IPS-15b (cell line): ENCODE measurements at regions not wholly inside any gene's neighbourhood (a gene's known extent, or its start where the extent isn't known, plus 50 kb on each side); places are given as distances from the start of the nearest gene placed in this dataset.

Experiments used
- H3K27me3 ChIP-seq: one replicate; pipeline ENCODE4 v1.6.1; 2013; ENCODE audit warnings: low read length; ENCODE audit not compliant: control insufficient read depth, insufficient read depth
- H3K36me3 ChIP-seq: one replicate; pipeline ENCODE4 v1.6.1; 2013; ENCODE audit warnings: low read length; ENCODE audit not compliant: control insufficient read depth, insufficient read depth
- H3K4me1 ChIP-seq: one replicate; pipeline ENCODE4 v1.6.1; 2013; ENCODE audit warnings: mild to moderate bottlenecking, low read length; ENCODE audit not compliant: control insufficient read depth, insufficient read depth
- H3K4me3 ChIP-seq: one replicate; pipeline ENCODE4 v1.5.1; 2013; ENCODE audit warnings: low read depth, low read length
- H3K9ac ChIP-seq: one replicate; pipeline ENCODE4 v1.6.1; 2013; ENCODE audit warnings: low read depth, mild to moderate bottlenecking, low read length
- H3K9me3 ChIP-seq: one replicate; pipeline ENCODE4 v1.6.1; 2013; ENCODE audit warnings: mild to moderate bottlenecking, low read length; ENCODE audit not compliant: control insufficient read depth, insufficient read depth

GRCh38 chr4:147334478-147334877 is 146.4 kb upstream of the EDNRA start:
- Histone ChIP-seq H3K4me3 (no peak overlapping the region), H3K9me3 (no peaks in the 10 kb centered on the region), H3K27me3 (no peaks in the 10 kb centered on the region), H3K36me3 (no peaks in the 10 kb centered on the region), H3K4me1 (no peaks in the 10 kb centered on the region), H3K9ac (no peak overlapping the region)

GRCh38 chr4:147335183-147335582 is 145.7 kb upstream of the EDNRA start:
- Histone ChIP-seq H3K9ac (no peak overlapping the region), H3K36me3 (no peaks in the 10 kb centered on the region), H3K9me3 (no peaks in the 10 kb centered on the region), H3K27me3 (no peaks in the 10 kb centered on the region), H3K4me3 (no peak overlapping the region), H3K4me1 (no peaks in the 10 kb centered on the region)

- H3K36me3 ChIP-seq, result no peaks in the 10 kb centered on the region
- H3K9me3 ChIP-seq, result no peaks in the 10 kb centered on the region
- H3K9ac ChIP-seq, result no peak overlapping the region
- H3K4me3 ChIP-seq, result no peak overlapping the region
- H3K27me3 ChIP-seq, result no peaks in the 10 kb centered on the region
- H3K4me1 ChIP-seq, result no peaks in the 10 kb centered on the region
Observed at GRCh38 chr4:147336252-147336651, 144.6 kb upstream of the EDNRA start.

- Histone ChIP-seq H3K36me3 (no peaks in the 10 kb centered on the region), H3K4me1 (no peaks in the 10 kb centered on the region), H3K27me3 (no peaks in the 10 kb centered on the region), H3K9me3 (no peaks in the 10 kb centered on the region), H3K4me3 (no peak overlapping the region), H3K9ac (no peak overlapping the region)
Observed at GRCh38 chr4:147339100-147339499, 141.8 kb upstream of the EDNRA start.

- Histone ChIP-seq H3K4me1 (no peaks in the 10 kb centered on the region), H3K9ac (no peak overlapping the region), H3K36me3 (no peaks in the 10 kb centered on the region), H3K9me3 (no peaks in the 10 kb centered on the region), H3K27me3 (no peaks in the 10 kb centered on the region), H3K4me3 (no peak overlapping the region)
Observed at GRCh38 chr4:147340111-147340510, 140.8 kb upstream of the EDNRA start.

GRCh38 chr4:147340591-147341120 is 140.2 kb upstream of the EDNRA start:
- Histone ChIP-seq H3K4me1 (no peaks in the 10 kb centered on the region), H3K9me3 (no peaks in the 10 kb centered on the region), H3K9ac (no peak overlapping the region), H3K27me3 (no peaks in the 10 kb centered on the region), H3K4me3 (no peak overlapping the region), H3K36me3 (no peaks in the 10 kb centered on the region)

GRCh38 chr4:147343692-147344091 is 137.2 kb upstream of the EDNRA start:
- Histone ChIP-seq H3K36me3 (no peaks in the 10 kb centered on the region), H3K9ac (no peak overlapping the region), H3K9me3 (no peaks in the 10 kb centered on the region)

GRCh38 chr4:147345662-147346061 is 135.2 kb upstream of the EDNRA start:
- H3K4me3 ChIP-seq, result no peak overlapping the region
- no peak overlapping the region for H3K9ac ChIP-seq
- no peaks in the 10 kb centered on the region for H3K4me1 ChIP-seq
- H3K36me3 ChIP-seq, result no peaks in the 10 kb centered on the region
- no peaks in the 10 kb centered on the region for H3K27me3 ChIP-seq
- H3K9me3 ChIP-seq, result no peaks in the 10 kb centered on the region

More at GRCh38 chr4:147343692-147344091, 137.2 kb upstream of the EDNRA start:
- no peaks in the 10 kb centered on the region for H3K27me3 ChIP-seq
- H3K4me3 ChIP-seq, result no peak overlapping the region
- no peaks in the 10 kb centered on the region for H3K4me1 ChIP-seq

GRCh38 chr4:147347217-147347616 is 133.7 kb upstream of the EDNRA start:
- H3K36me3 ChIP-seq, result no peaks in the 10 kb centered on the region

GRCh38 chr4:147349193-147349592 is 131.7 kb upstream of the EDNRA start:
- Histone ChIP-seq H3K4me1 (no peaks in the 10 kb centered on the region), H3K9me3 (no peaks in the 10 kb centered on the region), H3K9ac (no peak overlapping the region), H3K4me3 (no peak overlapping the region), H3K36me3 (no peaks in the 10 kb centered on the region), H3K27me3 (no peaks in the 10 kb centered on the region)

More at GRCh38 chr4:147347217-147347616, 133.7 kb upstream of the EDNRA start:
- H3K9me3 ChIP-seq, result no peaks in the 10 kb centered on the region
- H3K4me1 ChIP-seq, result no peaks in the 10 kb centered on the region
- no peaks in the 10 kb centered on the region for H3K27me3 ChIP-seq
- no peak overlapping the region for H3K4me3 ChIP-seq
- H3K9ac ChIP-seq, result no peak overlapping the region

- H3K9ac ChIP-seq, result no peak overlapping the region
- no peaks in the 10 kb centered on the region for H3K9me3 ChIP-seq
- no peak overlapping the region for H3K4me3 ChIP-seq
- H3K36me3 ChIP-seq, result no peaks in the 10 kb centered on the region
- H3K27me3 ChIP-seq, result no peaks in the 10 kb centered on the region
- no peaks in the 10 kb centered on the region for H3K4me1 ChIP-seq
Observed at GRCh38 chr4:147351083-147351787, 129.7 kb upstream of the EDNRA start.

GRCh38 chr4:147354237-147354636 is 126.7 kb upstream of the EDNRA start:
- no peaks in the 10 kb centered on the region for H3K4me1 ChIP-seq
- H3K4me3 ChIP-seq, result no peak overlapping the region
- H3K36me3 ChIP-seq, result no peaks in the 10 kb centered on the region
- no peaks in the 10 kb centered on the region for H3K9me3 ChIP-seq
- no peak overlapping the region for H3K9ac ChIP-seq
- H3K27me3 ChIP-seq, result no peaks in the 10 kb centered on the region
